GM12892 (cell line): ENCODE measurements at regions not wholly inside any gene's neighbourhood (a gene's known extent, or its start where the extent isn't known, plus 50 kb on each side); places are given as distances from the start of the nearest gene placed in this dataset.

Experiments
- POLR2A ChIP-seq: IDR thresholded peaks from 2 replicates; pipeline ENCODE4 v1.6.1; 2011; ENCODE audit warnings: low read depth, low read length, control low read depth
- POLR2AphosphoS5 ChIP-seq: IDR thresholded peaks from 2 replicates; pipeline ENCODE4 v1.6.1; 2011; ENCODE audit warnings: low read depth, low read length, control low read depth
- TAF1 ChIP-seq: IDR thresholded peaks from 2 replicates; pipeline ENCODE4 v1.6.1; 2011; ENCODE audit warnings: low read depth, mild to moderate bottlenecking, control low read depth, low read length, borderline replicate concordance

- TF ChIP-seq POLR2A (no peak), TAF1 (no peak), POLR2AphosphoS5 (no peak)
Observed at GRCh38 chr17:62206550-62206949, 141.5 kb upstream of the MED13 start.
